ENCODE measurements at regions not wholly inside any gene's neighbourhood (a gene's known extent, or its start where the extent isn't known, plus 50 kb on each side); places are given as distances from the start of the nearest gene placed in this dataset.

DNA sequence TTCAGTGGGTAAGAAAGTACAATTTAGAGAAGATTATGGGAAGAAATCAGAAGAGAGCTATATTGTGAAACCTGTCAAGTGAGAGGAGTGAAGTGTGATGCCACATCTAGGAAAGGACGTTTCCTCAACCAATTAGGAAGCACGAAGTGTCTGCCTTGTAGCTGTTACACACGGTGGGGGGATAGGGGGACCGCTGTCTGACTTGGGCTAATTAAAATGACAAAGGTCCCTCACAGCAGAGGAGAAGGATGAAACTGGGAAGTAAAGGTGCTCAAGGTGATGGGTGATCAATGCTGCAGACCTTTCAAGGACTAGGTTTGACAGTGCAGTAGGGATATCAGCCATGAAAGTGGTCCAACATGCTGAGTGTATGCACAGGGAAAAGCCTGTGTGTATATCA lies 181.1 kb upstream of the PRSS16 start:
- H2BK5ac ChIP-seq (ENCODE audit: insufficient read length, low read length): no peak overlapping the region
- H4K5ac ChIP-seq (ENCODE audit: insufficient read length, low read depth, low read length): no peak overlapping the region
- no peaks in the 10 kb centered on the region for H3K9me3 Mint-ChIP-seq
- no peak overlapping the region for H3K27ac ChIP-seq (ENCODE audit: insufficient read length, low read depth, low read length)
- no peak overlapping the region for H2AK5ac ChIP-seq (ENCODE audit: insufficient read length, low read length)
- H3K4ac ChIP-seq (ENCODE audit: low read depth, low read length): no peak overlapping the region
- no peak overlapping the region for H4K91ac ChIP-seq (ENCODE audit: insufficient read length, low read depth, low read length)
- no peak overlapping the region for H4K8ac ChIP-seq (replicated peaks; ENCODE audit: insufficient read length, low read depth, low read length)
- H3K27ac Mint-ChIP-seq: peak overlapping the region in 1 of 3 experiments; percentile 8; a peak in 2 of 7 replicates
- peaks cover 10 to 11% of the 10 kb centered on the region in 2 experiments for H3K4me1 Mint-ChIP-seq
- H3K14ac ChIP-seq (ENCODE audit: insufficient read depth, low read length): no peak overlapping the region
- no peak overlapping the region for H3T11ph ChIP-seq (ENCODE audit: low read length)
- H3K23ac ChIP-seq (ENCODE audit: insufficient read length, low read depth, low read length): no peak overlapping the region
- no peaks in the 10 kb centered on the region for H3K79me2 ChIP-seq (ENCODE audit: insufficient read depth, low read length)
- no CpG with 5 or more reads among the region's 4 CpGs for WGBS (ENCODE audit: extremely low coverage, insufficient read length, low lambda C conversion rate)
- DNase-seq: peak; percentile 66
- no peak overlapping the region for H3K9ac ChIP-seq (ENCODE audit: extremely low read depth, insufficient read length, low read length)
- H3K27me3 ChIP-seq (ENCODE audit: insufficient read depth, low read length): no peaks in the 10 kb centered on the region
- peak overlapping the region; percentile 8 for H3K4me2 ChIP-seq (ENCODE audit: insufficient read depth, insufficient read length, low read length)
- no peaks in the 10 kb centered on the region for H4K20me1 ChIP-seq (ENCODE audit: control insufficient read depth, insufficient read depth, insufficient read length)
- H3K23me2 ChIP-seq (ENCODE audit: insufficient read length, low read depth, low read length, poor library complexity, severe bottlenecking): no peaks in the 10 kb centered on the region
- H3K79me1 ChIP-seq (ENCODE audit: insufficient read depth, low read depth, low read length, poor library complexity, severe bottlenecking): no peaks in the 10 kb centered on the region
- no peak overlapping the region for H2AFZ ChIP-seq (ENCODE audit: low read length)
- no peak overlapping the region for H2BK15ac ChIP-seq (ENCODE audit: low read depth, low read length)
- H3K18ac ChIP-seq (ENCODE audit: insufficient read length, low read depth, low read length): no peak overlapping the region
- no peak overlapping the region for H2BK120ac ChIP-seq (ENCODE audit: low read depth, low read length, poor library complexity, severe bottlenecking)
- TF ChIP-seq, protein P1, sequence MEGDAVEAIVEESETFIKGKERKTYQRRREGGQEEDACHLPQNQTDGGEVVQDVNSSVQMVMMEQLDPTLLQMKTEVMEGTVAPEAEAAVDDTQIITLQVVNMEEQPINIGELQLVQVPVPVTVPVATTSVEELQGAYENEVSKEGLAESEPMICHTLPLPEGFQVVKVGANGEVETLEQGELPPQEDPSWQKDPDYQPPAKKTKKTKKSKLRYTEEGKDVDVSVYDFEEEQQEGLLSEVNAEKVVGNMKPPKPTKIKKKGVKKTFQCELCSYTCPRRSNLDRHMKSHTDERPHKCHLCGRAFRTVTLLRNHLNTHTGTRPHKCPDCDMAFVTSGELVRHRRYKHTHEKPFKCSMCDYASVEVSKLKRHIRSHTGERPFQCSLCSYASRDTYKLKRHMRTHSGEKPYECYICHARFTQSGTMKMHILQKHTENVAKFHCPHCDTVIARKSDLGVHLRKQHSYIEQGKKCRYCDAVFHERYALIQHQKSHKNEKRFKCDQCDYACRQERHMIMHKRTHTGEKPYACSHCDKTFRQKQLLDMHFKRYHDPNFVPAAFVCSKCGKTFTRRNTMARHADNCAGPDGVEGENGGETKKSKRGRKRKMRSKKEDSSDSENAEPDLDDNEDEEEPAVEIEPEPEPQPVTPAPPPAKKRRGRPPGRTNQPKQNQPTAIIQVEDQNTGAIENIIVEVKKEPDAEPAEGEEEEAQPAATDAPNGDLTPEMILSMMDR (conservative IDR thresholded peaks at IDR 0.05): no peak
- H3K36me3 Mint-ChIP-seq (ENCODE audit: insufficient read depth in 1 of 3, low read depth in 3 of 3): no peaks in the 10 kb centered on the region
- H3K56ac ChIP-seq (ENCODE audit: insufficient read length, low read depth, low read length): no peak overlapping the region
- H3K4me3 Mint-ChIP-seq: peak overlapping the region in 1 of 2 experiments; percentile 53; a peak in 2 of 5 replicates
- no peak overlapping the region for H2BK12ac ChIP-seq (ENCODE audit: insufficient read length, low read depth, low read length)
- no peak overlapping the region for H2BK20ac ChIP-seq (ENCODE audit: low read depth, low read length, poor library complexity, severe bottlenecking)
- no peaks in the 10 kb centered on the region for H3K9me3 ChIP-seq (ENCODE audit: control insufficient read depth, low read depth, low read length)
- H3K27me3 Mint-ChIP-seq (ENCODE audit: low read depth): no peaks in the 10 kb centered on the region; the same call in none of the 2 replicates
- peaks cover 4% of the 10 kb centered on the region; the same call in 1 of the 2 replicates for H3K4me1 ChIP-seq (ENCODE audit: insufficient read depth, low read length)
